RPMI8226 (cell line): ENCODE measurements at regions not wholly inside any gene's neighbourhood (a gene's known extent, or its start where the extent isn't known, plus 50 kb on each side); places are given as distances from the start of the nearest gene placed in this dataset.

Experiments
- DNase-seq: peaks from one replicate; pipeline ENCODE4 v3.0.0-alpha.2; 2015

DNA sequence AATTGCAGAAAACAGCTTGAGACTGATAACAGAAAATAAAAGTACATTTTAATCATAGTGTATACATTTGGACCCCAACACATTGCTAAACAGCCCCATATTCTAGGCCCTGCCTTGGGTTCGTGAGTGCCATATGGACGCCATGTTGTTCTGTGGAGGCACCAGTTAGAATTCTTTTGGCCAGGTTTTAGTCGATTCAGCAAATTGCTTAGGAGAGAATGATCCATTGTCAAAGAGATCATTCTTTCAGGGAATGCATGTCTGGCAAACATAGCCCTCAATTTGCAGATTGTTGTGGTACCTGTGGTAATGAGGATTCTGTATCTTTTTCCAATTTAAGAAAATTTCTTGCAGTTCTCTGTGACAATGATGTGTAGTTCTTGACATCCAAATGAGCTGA lies 183.6 kb upstream of the DDHD1 start:
- DNase-seq: no peak

- DNase-seq: no peak
These were observed 180.7 kb upstream of the DDHD1 start for GRCh38 chr14:53333809-53334208.

DNA sequence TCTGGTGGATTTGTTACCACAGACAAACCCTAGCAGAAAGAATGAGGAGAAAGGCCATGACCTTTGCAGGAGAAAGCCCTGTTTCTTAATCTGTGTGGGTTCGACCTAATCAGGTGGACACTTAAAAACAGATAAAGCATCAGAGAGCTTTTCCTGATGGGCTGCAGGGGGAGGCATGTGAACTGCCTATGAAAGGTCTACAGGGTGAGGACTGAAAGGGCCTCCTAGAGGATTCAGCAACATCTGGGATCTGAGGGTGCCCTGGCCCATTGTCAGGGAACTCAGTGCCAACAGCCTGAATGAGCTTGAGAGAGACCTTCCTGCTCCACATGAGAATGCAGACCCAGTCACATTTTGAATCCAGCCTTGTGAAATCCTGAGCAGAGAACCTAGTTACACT lies 178.8 kb upstream of the DDHD1 start:
- no peak for DNase-seq

- no peak for DNase-seq
These were observed 178.1 kb upstream of the DDHD1 start for GRCh38 chr14:53331247-53331646.

DNA sequence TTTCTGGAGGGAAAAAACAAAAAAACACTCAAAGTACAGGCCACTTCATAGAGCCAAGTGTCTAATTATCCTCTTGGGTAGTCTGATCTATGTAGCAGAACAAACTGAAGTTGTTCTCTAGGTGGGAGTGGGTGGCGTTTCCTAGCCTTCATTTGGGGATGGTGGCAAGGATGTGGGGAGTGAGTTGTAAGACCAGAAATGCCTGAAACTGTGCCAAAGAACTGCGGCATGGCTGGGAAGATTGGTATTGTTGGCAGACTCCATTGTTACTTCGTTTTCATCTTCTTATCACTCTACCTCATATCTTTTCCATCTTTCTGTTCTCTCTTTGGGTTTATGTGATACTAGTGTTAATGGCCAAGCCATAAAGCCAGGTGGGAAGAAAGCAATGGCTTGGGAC lies 177.3 kb upstream of the DDHD1 start:
- DNase-seq: no peak

- DNase-seq: no peak
These were observed 175.7 kb upstream of the DDHD1 start for GRCh38 chr14:53328841-53329240.

GRCh38 chr14:53327716-53328115 lies 174.6 kb upstream of the DDHD1 start:
- DNase-seq: no peak

- DNase-seq: no peak
These were observed 172.2 kb upstream of the DDHD1 start for GRCh38 chr14:53325176-53325806.

- no peak for DNase-seq
These were observed 163.4 kb upstream of the DDHD1 start for GRCh38 chr14:53316504-53316903.

DNA sequence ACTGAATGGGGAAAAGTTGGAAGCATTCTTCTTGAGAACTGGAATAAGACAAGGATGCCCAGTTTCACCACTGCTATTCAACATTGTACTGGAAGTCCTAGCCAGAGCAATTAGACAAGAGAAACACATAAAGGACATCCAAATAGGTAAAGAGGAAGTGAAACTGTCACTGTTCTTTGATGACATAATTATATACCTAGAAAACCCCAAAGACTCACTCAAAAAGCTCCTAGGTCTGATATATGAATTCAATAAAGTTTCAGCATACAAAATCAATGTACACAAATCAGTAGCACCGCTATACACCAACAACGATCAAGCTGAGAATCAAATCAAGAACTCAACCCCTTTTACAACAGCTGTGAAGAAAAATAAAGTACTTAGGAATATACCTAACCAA lies 157.3 kb upstream of the DDHD1 start:
- peak; percentile 3 for DNase-seq

DNA sequence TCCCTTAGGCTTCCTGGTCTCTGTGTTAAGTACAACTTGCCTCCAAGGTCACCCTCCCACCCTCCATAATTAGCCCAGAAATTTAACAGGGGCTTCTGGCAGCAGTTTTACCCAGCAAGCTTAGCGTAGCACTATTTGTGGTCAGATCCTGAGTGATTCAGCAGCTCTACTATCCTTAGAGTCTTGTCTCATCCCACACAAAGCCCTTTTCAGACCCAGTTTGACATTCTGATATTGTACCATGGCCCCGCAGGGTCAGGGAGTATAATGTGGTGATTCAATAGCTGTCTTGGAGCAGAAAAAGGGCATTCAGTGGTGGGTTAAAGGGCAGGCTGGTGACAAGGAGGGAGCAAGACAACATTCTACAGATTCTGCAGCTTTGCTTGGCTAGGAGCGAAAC lies 153.8 kb upstream of the DDHD1 start:
- DNase-seq: no peak

DNA sequence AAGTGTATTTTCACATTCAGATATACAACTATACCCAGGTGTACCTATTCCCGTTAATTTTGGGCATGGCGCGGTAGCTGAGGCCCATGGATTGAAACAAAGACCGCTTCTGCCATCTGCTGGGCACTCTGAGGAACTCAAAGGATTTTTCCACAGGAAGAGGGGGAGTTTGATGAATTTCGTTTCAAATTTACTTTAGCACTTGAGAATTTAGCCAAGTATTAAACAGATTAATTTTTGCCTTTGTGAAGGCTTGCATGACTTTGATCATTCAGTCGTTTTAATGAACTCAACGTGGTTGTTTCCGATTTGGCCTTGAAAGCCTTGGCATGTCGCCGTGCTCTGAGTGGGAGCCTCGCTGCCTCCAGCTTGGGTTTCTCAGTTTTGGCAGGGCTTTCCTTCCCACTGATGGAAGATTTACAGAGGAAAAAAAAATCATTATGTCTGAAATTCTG lies 153.2 kb upstream of the DDHD1 start:
- peak; percentile 33 for DNase-seq

GRCh38 chr14:53304726-53305381 lies 151.7 kb upstream of the DDHD1 start:
- DNase-seq: no peak

DNA sequence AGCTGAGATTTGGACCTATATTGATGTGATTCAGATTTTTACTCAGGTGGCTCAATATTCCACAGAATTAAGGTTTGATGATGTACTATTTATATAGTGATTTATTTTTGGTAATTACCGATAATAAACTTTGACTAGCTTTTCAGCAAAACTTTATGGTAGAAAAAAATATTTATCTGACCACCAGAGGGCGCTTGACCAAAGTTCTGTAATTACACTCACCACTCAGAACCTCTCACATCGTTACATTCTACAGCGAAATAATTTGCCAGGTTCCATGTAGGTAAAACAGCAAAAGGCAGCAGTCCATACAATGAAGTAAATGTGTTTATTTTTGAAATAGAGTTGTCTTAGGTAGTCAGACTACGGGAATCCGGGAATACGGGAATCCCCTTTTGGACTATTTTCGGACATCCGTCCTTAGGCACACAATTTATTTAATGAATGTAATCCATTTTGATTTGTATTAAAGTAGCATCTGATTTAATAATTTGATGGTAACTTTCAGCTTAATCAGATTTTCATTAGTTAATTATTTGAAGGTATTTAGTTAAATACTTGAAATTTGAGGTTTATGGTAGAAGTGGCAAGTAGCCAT lies 143.0 kb upstream of the DDHD1 start:
- peak; percentile 50 for DNase-seq

GRCh38 chr14:53295372-53295771 lies 142.2 kb upstream of the DDHD1 start:
- DNase-seq: no peak

- no peak for DNase-seq
These were observed 133.2 kb upstream of the DDHD1 start for GRCh38 chr14:53286301-53286700.

- no peak for DNase-seq
These were observed 132.7 kb upstream of the DDHD1 start for GRCh38 chr14:53285821-53286220.

DNA sequence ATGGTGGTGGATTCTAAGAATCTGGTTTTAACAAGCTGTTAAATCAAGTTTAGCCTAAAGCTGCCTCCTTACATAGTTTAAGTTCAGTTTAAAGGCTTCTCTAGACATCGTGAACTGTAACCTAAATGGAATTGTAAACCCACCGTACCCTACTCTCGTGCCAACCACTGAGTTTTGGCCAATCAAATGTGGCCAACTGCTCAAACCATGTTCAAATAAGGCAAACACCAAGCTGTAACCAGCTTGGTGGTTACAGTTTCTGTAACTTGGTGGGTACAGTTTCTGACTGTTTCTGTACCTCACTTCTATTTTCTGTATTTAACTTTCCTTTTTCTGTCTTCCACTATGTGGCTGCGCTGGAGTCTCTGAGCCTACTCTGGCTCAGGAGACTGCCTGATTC lies 131.9 kb upstream of the DDHD1 start:
- no peak for DNase-seq

DNA sequence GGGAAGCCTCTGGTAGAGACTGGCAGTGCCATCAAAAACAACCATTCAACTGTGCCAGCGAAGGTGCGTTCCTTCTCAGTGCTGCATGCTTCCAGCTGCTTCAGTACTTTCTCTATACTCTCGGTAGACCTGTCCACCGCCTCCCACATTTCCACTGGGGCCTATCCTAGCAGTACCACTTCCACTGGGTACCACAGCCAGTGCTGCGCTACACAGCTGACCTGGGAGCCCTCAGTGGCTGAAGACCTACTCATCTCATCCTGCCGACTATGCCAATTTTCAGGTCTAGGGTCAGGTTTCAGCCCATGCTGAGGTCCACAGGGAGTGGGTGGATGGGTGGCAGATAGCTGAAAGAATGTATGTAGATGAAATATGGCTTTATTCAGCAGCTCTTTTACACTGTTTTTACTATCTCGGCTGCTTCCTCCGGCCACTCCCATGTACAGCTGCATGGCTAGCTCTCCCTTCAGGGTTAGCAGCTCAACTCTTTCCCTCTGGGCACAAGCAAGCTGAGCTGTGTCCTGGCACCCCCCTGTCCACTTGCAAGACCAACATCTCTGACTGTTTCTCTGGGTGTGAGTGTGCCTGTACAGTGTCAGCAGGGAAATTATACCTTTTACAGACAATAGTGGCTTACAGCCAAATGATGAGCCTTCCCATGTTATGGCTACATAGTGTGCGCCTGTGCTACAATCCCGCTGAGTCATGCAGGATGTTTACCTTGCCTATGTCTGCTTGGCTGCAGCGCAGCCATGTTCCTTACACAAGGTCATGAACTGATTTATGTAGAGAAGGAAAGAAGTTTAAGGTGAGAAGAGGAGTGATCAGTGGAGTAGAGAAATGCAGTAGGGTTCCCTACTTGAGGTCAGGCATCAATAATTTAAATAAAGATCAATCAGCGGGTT lies 125.7 kb upstream of the DDHD1 start:
- DNase-seq: no peak

- DNase-seq: no peak
These were observed 120.5 kb upstream of the DDHD1 start for GRCh38 chr14:53273671-53274072.

- DNase-seq: no peak
These were observed 111.9 kb upstream of the DDHD1 start for GRCh38 chr14:53265025-53265424.

- no peak for DNase-seq
These were observed 107.8 kb upstream of the DDHD1 start for GRCh38 chr14:53260928-53261327.

GRCh38 chr14:53260286-53260685 lies 107.2 kb upstream of the DDHD1 start:
- no peak for DNase-seq

DNA sequence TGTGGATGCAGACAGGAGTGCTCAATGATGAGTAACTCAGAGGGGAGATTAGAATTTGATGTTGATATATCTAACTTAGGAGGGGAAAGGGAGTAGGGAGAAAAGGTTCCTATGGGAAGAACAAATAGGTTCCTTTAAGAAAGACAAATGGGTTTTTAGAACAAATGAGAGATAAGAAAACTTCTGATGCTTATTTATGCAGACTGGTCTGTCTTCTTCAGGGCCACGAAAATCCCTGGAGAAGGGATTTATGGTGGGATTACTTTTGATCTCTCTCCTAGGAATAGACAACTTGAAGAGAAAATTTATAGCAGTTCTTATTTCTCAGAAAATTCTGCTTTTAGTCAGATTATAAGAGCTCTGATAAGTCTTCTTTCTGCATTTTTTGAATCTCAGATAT lies 99.0 kb upstream of the DDHD1 start:
- DNase-seq: no peak
